GM23338 (cell line): ENCODE measurements at regions not wholly inside any gene's neighbourhood (a gene's known extent, or its start where the extent isn't known, plus 50 kb on each side); places are given as distances from the start of the nearest gene placed in this dataset.

Experiments used
- ATAC-seq: fragments of 200-7000 bp; cut with Tn5 transposase; 3 replicates; pipeline ENCODE4 v1.9.1; 2020
- DNase-seq: peaks from one replicate; pipeline ENCODE4 v3.0.0-alpha.2; 2015; ENCODE audit warnings: low spot score
- H2AFZ ChIP-seq: fragments of 200-600 bp; sonication (generic); 2 replicates; pipeline ENCODE4 v1.8.0; 2016; ENCODE audit warnings: antibody characterized with exemption, mild to moderate bottlenecking, moderate library complexity
- H3F3A ChIP-seq: fragments of 200-600 bp; sonication (generic); replicated peaks from 2 replicates; pipeline ENCODE4 v1.8.0; 2017; ENCODE audit warnings: antibody characterized with exemption, mixed run types, low read depth
- H3K27ac ChIP-seq: fragments of 200-600 bp; sonication (generic); 2 replicates; pipeline ENCODE4 v1.6.1; 2016; ENCODE audit warnings: low read depth
- H3K27me3 ChIP-seq: fragments of 200-600 bp; sonication (generic); 2 replicates; pipeline ENCODE4 v1.8.0; 2016; ENCODE audit warnings: mild to moderate bottlenecking, mixed run types, moderate library complexity; ENCODE audit not compliant: insufficient read depth
- H3K36me3 ChIP-seq: fragments of 200-600 bp; sonication (generic); 2 replicates; pipeline ENCODE4 v1.8.0; 2016; ENCODE audit warnings: mild to moderate bottlenecking; ENCODE audit not compliant: insufficient read depth
- H3K4me1 ChIP-seq: fragments of 200-600 bp; sonication (generic); 2 replicates; pipeline ENCODE4 v1.8.0; 2016; ENCODE audit warnings: mild to moderate bottlenecking, moderate library complexity; ENCODE audit not compliant: insufficient read depth
- H3K4me2 ChIP-seq: fragments of 200-600 bp; sonication (generic); 2 replicates; pipeline ENCODE4 v1.7.1; 2017; ENCODE audit warnings: mixed run types
- H3K4me3 ChIP-seq: fragments of 200-600 bp; sonication (generic); 2 replicates; pipeline ENCODE4 v1.6.1; 2016; ENCODE audit warnings: mixed run types
- H3K79me2 ChIP-seq: fragments of 200-600 bp; sonication (generic); replicated peaks from 2 replicates; pipeline ENCODE4 v1.8.0; 2017; ENCODE audit warnings: mild to moderate bottlenecking; ENCODE audit not compliant: insufficient read depth
- H3K9me2 ChIP-seq: fragments of 200-600 bp; sonication (generic); 2 replicates; pipeline ENCODE4 v1.8.0; 2017; ENCODE audit not compliant: insufficient read depth
- H4K20me1 ChIP-seq: fragments of 200-600 bp; sonication (generic); replicated peaks from 2 replicates; pipeline ENCODE4 v1.8.0; 2017; ENCODE audit warnings: mild to moderate bottlenecking; ENCODE audit not compliant: insufficient read depth
- H3K27ac Mint-ChIP-seq: 2 replicates; pipeline ENCODE4 v1.8.0; 2020; ENCODE audit warnings: inconsistent platforms, mild to moderate bottlenecking, moderate library complexity, mixed read lengths
- H3K27me3 Mint-ChIP-seq: 3 replicates; pipeline ENCODE4 v1.8.0; 2022; ENCODE audit warnings: low read depth, mild to moderate bottlenecking, moderate library complexity, mixed read lengths, inconsistent platforms; ENCODE audit not compliant: insufficient read depth, poor library complexity
- H3K36me3 Mint-ChIP-seq: 3 replicates; pipeline ENCODE4 v1.8.0; 2021; ENCODE audit warnings: low read depth, mild to moderate bottlenecking, inconsistent platforms, moderate library complexity, mixed read lengths
- H3K4me1 Mint-ChIP-seq: 3 replicates; pipeline ENCODE4 v1.8.0; 2020; ENCODE audit warnings: mild to moderate bottlenecking, inconsistent platforms, mixed read lengths
- H3K4me3 Mint-ChIP-seq: 3 replicates; pipeline ENCODE4 v1.8.0; 2021; ENCODE audit warnings: moderate library complexity, mild to moderate bottlenecking, inconsistent platforms, mixed read lengths
- H3K9me3 Mint-ChIP-seq: 3 replicates; pipeline ENCODE4 v1.8.0; 2020; ENCODE audit warnings: moderate library complexity, mild to moderate bottlenecking, inconsistent platforms, mixed read lengths
- CREB1 ChIP-seq: fragments of 250-450 bp; sonication (Bioruptor Pico); IDR thresholded peaks from 2 replicates; pipeline ENCODE4 v1.5.0; 2020; ENCODE audit warnings: low read depth, mild to moderate bottlenecking, moderate library complexity
- NANOG ChIP-seq: IDR thresholded peaks from 2 replicates; pipeline ENCODE4 v1.6.1; 2016; ENCODE audit warnings: antibody characterized with exemption, borderline replicate concordance
- POLR2AphosphoS5 ChIP-seq: IDR thresholded peaks from 2 replicates; pipeline ENCODE4 v1.6.1; 2016; ENCODE audit warnings: antibody characterized with exemption, low read depth
- ZNF114 ChIP-seq: fragments of 250-450 bp; sonication (Bioruptor Pico); IDR thresholded peaks from 2 replicates; pipeline ENCODE4 v1.5.0; 2020; ENCODE audit warnings: mild to moderate bottlenecking, moderate library complexity
- ZNF331 ChIP-seq: fragments of 250-450 bp; sonication (Bioruptor Pico); IDR thresholded peaks from 2 replicates; pipeline ENCODE4 v1.5.0; 2020; ENCODE audit warnings: low read depth, mild to moderate bottlenecking, moderate library complexity
- ZNF462 ChIP-seq: fragments of 250-450 bp; sonication (Bioruptor Pico); IDR thresholded peaks from 2 replicates; pipeline ENCODE4 v1.5.0; 2020; ENCODE audit warnings: mild to moderate bottlenecking, moderate library complexity
- TF ChIP-seq, protein P1 (sequence below), 2 experiments: fragments of 200-600 bp in 1 of 2; sonication (generic) in 1 of 2; conservative IDR thresholded peaks; 2 replicates each; pipeline versions ENCODE4 v1.5.1 to v1.6.1; 2016 to 2017; ENCODE audit warnings: antibody characterized with exemption in 2 of 2, low read depth in 2 of 2, mild to moderate bottlenecking in 2 of 2, moderate library complexity in 1 of 2

DNA sequence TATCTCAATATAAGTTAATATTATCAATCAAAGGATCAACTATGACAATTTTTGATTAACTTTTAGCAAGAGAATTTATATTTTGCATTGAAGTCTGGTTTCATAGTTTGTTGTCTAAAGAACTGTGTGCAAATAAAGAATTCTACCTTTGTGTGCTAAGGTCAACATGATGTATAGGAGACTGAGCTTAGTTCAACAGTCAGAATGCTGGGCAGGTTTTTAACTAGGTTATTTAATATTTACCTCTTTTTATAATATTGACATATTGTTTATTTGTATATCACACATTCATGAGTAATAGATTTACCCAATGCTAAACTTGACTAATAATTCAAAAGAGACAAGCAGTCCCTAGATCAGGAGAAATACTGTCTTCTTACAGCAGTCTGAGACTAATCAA lies 831.4 kb downstream of the DSC3 start (continued):
- TF ChIP-seq ZNF462 (CRISPR knock-in tag): no peak

- TF ChIP-seq NANOG (no peak), ZNF114 (CRISPR knock-in tag) (no peak), POLR2AphosphoS5 (no peak)
- H3K4me3 ChIP-seq: no peak overlapping the region
- Mint-ChIP-seq H3K4me3 (no peak overlapping the region), H3K36me3 (peaks cover 5% of the 10 kb centered on the region; the same call in 1 of the 3 replicates), H3K9me3 (peaks cover 5% of the 10 kb centered on the region; the same call in 2 of the 3 replicates), H3K4me1 (no peaks in the 10 kb centered on the region), H3K27me3 (no peaks in the 10 kb centered on the region), H3K27ac (no peak overlapping the region)
- no peak for ATAC-seq
- H4K20me1 ChIP-seq: no peaks in the 10 kb centered on the region
- H3K27ac ChIP-seq: no peak overlapping the region
- H3K36me3 ChIP-seq: no peaks in the 10 kb centered on the region
- H3F3A ChIP-seq: no peaks in the 10 kb centered on the region
- H3K4me1 ChIP-seq: no peaks in the 10 kb centered on the region
- H3K79me2 ChIP-seq: no peaks in the 10 kb centered on the region
- H3K27me3 ChIP-seq: no peaks in the 10 kb centered on the region
- DNase-seq: no peak
- no peak overlapping the region for H2AFZ ChIP-seq
- no peaks in the 10 kb centered on the region for H3K9me2 ChIP-seq
- H3K4me2 ChIP-seq: no peak overlapping the region
Observed at GRCh38 chr18:30208546-30208945, 834.0 kb downstream of the DSC3 start.

GRCh38 chr18:30192216-30192615 lies 850.3 kb downstream of the DSC3 start:
- H3K9me2 ChIP-seq: 0 out of 2 replicates have a peak, but pooled peaks cover 4% of the 10 kb centered on the region
- Mint-ChIP-seq H3K27me3 (peaks cover 1% of the 10 kb centered on the region), H3K27ac (no peak overlapping the region), H3K36me3 (peaks cover 14% of the 10 kb centered on the region; the same call in 2 of the 3 replicates), H3K9me3 (peaks cover 23% of the 10 kb centered on the region), H3K4me1 (no peaks in the 10 kb centered on the region), H3K4me3 (no peak overlapping the region)
- no peaks in the 10 kb centered on the region for H3K27me3 ChIP-seq
- no peak overlapping the region for H3K4me2 ChIP-seq
- no peaks in the 10 kb centered on the region for H3K36me3 ChIP-seq
- DNase-seq (peak; percentile 67), ATAC-seq (peak; percentile 66)
- no peak overlapping the region for H2AFZ ChIP-seq
- no peak overlapping the region for H3K27ac ChIP-seq
- TF ChIP-seq CREB1 (CRISPR knock-in tag) (no peak), ZNF331 (CRISPR knock-in tag) (no peak)
- TF ChIP-seq, protein P1, sequence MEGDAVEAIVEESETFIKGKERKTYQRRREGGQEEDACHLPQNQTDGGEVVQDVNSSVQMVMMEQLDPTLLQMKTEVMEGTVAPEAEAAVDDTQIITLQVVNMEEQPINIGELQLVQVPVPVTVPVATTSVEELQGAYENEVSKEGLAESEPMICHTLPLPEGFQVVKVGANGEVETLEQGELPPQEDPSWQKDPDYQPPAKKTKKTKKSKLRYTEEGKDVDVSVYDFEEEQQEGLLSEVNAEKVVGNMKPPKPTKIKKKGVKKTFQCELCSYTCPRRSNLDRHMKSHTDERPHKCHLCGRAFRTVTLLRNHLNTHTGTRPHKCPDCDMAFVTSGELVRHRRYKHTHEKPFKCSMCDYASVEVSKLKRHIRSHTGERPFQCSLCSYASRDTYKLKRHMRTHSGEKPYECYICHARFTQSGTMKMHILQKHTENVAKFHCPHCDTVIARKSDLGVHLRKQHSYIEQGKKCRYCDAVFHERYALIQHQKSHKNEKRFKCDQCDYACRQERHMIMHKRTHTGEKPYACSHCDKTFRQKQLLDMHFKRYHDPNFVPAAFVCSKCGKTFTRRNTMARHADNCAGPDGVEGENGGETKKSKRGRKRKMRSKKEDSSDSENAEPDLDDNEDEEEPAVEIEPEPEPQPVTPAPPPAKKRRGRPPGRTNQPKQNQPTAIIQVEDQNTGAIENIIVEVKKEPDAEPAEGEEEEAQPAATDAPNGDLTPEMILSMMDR (conservative IDR thresholded peaks at IDR 0.05; ENCODE audit: low read depth in 2 of 2): peak; percentile 39 to 66
- no peaks in the 10 kb centered on the region for H3F3A ChIP-seq
- H3K79me2 ChIP-seq: no peaks in the 10 kb centered on the region
- H4K20me1 ChIP-seq: no peaks in the 10 kb centered on the region
- no peak overlapping the region for H3K4me3 ChIP-seq
- no peaks in the 10 kb centered on the region for H3K4me1 ChIP-seq
